ENCODE measurements at regions not wholly inside any gene's neighbourhood (a gene's known extent, or its start where the extent isn't known, plus 50 kb on each side); places are given as distances from the start of the nearest gene placed in this dataset.

DNA sequence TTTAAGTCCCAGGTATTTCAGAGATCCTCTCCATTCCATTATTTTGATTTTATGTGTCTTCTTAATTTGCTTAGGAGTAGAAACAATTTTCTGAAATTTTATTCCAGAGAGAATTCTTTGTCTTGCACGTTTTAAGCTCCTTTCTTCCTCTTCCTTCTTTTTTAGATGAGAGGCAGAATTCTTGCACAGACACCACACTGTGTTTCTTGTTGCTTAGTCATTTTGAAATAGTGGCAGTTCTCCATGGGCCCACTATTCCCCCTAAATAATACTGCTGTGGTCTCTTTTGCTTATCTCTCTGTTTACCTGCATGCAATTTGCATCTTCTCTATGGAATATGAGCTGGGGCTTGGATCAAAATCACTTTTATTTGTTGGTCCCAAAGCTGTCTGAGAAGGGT is 54.3 kb upstream of the WAC start (continued):
- TF ChIP-seq, protein P1, sequence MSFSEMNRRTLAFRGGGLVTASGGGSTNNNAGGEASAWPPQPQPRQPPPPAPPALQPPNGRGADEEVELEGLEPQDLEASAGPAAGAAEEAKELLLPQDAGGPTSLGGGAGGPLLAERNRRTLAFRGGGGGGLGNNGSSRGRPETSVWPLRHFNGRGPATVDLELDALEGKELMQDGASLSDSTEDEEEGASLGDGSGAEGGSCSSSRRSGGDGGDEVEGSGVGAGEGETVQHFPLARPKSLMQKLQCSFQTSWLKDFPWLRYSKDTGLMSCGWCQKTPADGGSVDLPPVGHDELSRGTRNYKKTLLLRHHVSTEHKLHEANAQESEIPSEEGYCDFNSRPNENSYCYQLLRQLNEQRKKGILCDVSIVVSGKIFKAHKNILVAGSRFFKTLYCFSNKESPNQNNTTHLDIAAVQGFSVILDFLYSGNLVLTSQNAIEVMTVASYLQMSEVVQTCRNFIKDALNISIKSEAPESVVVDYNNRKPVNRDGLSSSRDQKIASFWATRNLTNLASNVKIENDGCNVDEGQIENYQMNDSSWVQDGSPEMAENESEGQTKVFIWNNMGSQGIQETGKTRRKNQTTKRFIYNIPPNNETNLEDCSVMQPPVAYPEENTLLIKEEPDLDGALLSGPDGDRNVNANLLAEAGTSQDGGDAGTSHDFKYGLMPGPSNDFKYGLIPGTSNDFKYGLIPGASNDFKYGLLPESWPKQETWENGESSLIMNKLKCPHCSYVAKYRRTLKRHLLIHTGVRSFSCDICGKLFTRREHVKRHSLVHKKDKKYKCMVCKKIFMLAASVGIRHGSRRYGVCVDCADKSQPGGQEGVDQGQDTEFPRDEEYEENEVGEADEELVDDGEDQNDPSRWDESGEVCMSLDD (tag by site-specific recombination; IDR thresholded peaks at IDR 0.05): no peak
- TF ChIP-seq ZNF350 (tag by site-specific recombination; IDR thresholded peaks at IDR 0.05): no peak
- TF ChIP-seq, protein P2, sequence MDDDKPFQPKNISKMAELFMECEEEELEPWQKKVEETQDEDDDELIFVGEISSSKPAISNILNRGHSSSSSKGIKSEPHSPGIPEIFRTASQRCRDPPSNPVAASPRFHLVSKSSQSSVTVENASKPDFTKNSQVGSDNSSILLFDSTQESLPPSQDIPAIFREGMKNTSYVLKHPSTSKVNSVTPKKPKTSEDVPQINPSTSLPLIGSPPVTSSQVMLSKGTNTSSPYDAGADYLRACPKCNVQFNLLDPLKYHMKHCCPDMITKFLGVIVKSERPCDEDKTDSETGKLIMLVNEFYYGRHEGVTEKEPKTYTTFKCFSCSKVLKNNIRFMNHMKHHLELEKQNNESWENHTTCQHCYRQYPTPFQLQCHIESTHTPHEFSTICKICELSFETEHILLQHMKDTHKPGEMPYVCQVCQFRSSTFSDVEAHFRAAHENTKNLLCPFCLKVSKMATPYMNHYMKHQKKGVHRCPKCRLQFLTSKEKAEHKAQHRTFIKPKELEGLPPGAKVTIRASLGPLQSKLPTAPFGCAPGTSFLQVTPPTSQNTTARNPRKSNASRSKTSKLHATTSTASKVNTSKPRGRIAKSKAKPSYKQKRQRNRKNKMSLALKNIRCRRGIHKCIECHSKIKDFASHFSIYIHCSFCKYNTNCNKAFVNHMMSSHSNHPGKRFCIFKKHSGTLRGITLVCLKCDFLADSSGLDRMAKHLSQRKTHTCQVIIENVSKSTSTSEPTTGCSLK (tag by site-specific recombination; IDR thresholded peaks at IDR 0.05): no peak
- TF ChIP-seq, protein P3, sequence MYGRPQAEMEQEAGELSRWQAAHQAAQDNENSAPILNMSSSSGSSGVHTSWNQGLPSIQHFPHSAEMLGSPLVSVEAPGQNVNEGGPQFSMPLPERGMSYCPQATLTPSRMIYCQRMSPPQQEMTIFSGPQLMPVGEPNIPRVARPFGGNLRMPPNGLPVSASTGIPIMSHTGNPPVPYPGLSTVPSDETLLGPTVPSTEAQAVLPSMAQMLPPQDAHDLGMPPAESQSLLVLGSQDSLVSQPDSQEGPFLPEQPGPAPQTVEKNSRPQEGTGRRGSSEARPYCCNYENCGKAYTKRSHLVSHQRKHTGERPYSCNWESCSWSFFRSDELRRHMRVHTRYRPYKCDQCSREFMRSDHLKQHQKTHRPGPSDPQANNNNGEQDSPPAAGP (tag by site-specific recombination; IDR thresholded peaks at IDR 0.05): no peak
- TF ChIP-seq, protein P4, sequence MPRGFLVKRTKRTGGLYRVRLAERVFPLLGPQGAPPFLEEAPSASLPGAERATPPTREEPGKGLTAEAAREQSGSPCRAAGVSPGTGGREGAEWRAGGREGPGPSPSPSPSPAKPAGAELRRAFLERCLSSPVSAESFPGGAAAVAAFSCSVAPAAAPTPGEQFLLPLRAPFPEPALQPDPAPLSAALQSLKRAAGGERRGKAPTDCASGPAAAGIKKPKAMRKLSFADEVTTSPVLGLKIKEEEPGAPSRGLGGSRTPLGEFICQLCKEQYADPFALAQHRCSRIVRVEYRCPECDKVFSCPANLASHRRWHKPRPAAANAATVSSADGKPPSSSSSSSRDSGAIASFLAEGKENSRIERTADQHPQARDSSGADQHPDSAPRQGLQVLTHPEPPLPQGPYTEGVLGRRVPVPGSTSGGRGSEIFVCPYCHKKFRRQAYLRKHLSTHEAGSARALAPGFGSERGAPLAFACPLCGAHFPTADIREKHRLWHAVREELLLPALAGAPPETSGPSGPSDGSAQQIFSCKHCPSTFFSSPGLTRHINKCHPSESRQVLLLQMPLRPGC (tag by site-specific recombination; IDR thresholded peaks at IDR 0.05): no peak
- no peak for TF ChIP-seq ZBTB21 (tag by site-specific recombination; IDR thresholded peaks at IDR 0.05)
- TF ChIP-seq, protein P5, sequence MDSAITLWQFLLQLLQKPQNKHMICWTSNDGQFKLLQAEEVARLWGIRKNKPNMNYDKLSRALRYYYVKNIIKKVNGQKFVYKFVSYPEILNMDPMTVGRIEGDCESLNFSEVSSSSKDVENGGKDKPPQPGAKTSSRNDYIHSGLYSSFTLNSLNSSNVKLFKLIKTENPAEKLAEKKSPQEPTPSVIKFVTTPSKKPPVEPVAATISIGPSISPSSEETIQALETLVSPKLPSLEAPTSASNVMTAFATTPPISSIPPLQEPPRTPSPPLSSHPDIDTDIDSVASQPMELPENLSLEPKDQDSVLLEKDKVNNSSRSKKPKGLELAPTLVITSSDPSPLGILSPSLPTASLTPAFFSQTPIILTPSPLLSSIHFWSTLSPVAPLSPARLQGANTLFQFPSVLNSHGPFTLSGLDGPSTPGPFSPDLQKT (IDR thresholded peaks at IDR 0.05; ENCODE audit: borderline replicate concordance, low read depth, low read length): no peak
- TF ChIP-seq ZSCAN23 (tag by site-specific recombination; IDR thresholded peaks at IDR 0.05): no peak
- no peak for TF ChIP-seq ZBTB8A (tag by site-specific recombination; IDR thresholded peaks at IDR 0.05)
- no peak for TF ChIP-seq ZNF157 (tag by site-specific recombination; IDR thresholded peaks at IDR 0.05)

DNA sequence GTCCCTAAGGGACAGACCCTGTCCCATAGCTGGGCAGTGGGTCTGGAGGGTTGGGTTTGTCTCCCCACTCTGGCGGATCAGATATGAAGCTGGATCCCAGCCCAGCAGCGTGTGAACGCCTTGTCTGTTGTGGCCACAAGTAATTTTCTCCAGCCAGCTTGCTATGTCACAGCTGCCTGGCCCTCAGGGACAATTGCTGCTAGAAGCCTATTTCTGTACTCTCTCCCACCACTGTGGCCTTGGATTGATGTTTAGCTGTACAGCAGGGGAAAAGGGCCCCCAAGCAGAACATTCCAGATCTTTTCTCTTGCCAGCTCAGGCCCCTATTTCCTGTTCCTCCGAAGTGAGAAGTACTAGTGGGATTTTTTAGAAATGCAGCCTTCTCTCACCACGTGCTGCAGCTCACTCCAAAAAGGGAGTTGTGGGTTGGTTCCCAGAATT is 53.5 kb upstream of the WAC start:
- CTCF ChIA-PET: interaction anchor here (0.6 kb wide), 1 partner anchor 87 kb away, joined by 4 read pairs; no protein-coding TSS in a partner anchor
- Histone ChIP-seq H3K4me1 (ENCODE audit: control insufficient read depth, insufficient read depth, low read length) (no peaks in the 10 kb centered on the region), H3K36me3 (ENCODE audit: control insufficient read depth in 2 of 2, insufficient read depth in 1 of 2, low read length in 2 of 2) (no peaks in the 10 kb centered on the region), H3K27ac (ENCODE audit: extremely low read depth, low read depth, low read length) (no peak overlapping the region), H3K4me3 (ENCODE audit: low read depth, low read length) (no peak overlapping the region), H3K9me3 (ENCODE audit: control insufficient read depth, insufficient read depth, low read depth, low read length) (no peaks in the 10 kb centered on the region)
- TF ChIP-seq ZNF202 (tag by site-specific recombination; IDR thresholded peaks at IDR 0.05; ENCODE audit: borderline replicate concordance): no peak
- no peak for TF ChIP-seq ZNF416 (tag by site-specific recombination; IDR thresholded peaks at IDR 0.05)
- TF ChIP-seq KLF16 (tag by site-specific recombination; IDR thresholded peaks at IDR 0.05): no peak
- TF ChIP-seq ZNF600 (tag by site-specific recombination; IDR thresholded peaks at IDR 0.05): no peak
- no peak for TF ChIP-seq ZNF701 (tag by site-specific recombination; IDR thresholded peaks at IDR 0.05)
- TF ChIP-seq EGR2 (tag by site-specific recombination; IDR thresholded peaks at IDR 0.05; ENCODE audit: low read depth): no peak
- TF ChIP-seq ZNF121 (tag by site-specific recombination; IDR thresholded peaks at IDR 0.05): no peak
- no peak for TF ChIP-seq GLI4 (tag by site-specific recombination; IDR thresholded peaks at IDR 0.05)
- POLR2A ChIA-PET: interaction anchor here (1.8 kb wide), 1 partner anchor 53 kb away, joined by 5 read pairs; the partner anchor contains the start of gene WAC

All from HEK293 (cell line).